ENCODE measurements at regions not wholly inside any gene's neighbourhood (a gene's known extent, or its start where the extent isn't known, plus 50 kb on each side); places are given as distances from the start of the nearest gene placed in this dataset.
"Not testable (repeated sequence)": the region's sequence is repeated elsewhere in the genome, so short reads cannot be mapped to it uniquely, and the experiment has no call there.

DNA sequence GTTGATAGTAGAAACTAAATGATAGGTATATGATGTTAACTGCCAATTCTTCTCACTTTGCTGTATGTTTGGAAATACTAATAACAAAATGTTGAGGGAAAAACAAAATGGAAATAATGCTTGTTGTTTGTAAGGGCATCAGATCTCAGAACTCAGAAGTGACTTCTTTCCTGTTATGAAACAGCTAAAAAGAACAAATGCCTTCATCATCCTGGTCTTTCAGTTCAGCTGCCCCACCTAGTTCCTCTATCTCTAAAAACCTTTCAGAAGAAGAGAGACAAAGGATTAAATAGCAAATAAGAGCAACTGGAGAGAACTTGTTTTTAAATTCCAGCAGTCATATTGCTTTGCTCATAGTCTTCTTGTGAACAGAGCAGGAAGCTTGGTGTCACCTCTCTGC lies 345.3 kb upstream of the NCAM1 start:
- no peak for DNase-seq (ENCODE audit: low read depth in 2 of 2)

DNA sequence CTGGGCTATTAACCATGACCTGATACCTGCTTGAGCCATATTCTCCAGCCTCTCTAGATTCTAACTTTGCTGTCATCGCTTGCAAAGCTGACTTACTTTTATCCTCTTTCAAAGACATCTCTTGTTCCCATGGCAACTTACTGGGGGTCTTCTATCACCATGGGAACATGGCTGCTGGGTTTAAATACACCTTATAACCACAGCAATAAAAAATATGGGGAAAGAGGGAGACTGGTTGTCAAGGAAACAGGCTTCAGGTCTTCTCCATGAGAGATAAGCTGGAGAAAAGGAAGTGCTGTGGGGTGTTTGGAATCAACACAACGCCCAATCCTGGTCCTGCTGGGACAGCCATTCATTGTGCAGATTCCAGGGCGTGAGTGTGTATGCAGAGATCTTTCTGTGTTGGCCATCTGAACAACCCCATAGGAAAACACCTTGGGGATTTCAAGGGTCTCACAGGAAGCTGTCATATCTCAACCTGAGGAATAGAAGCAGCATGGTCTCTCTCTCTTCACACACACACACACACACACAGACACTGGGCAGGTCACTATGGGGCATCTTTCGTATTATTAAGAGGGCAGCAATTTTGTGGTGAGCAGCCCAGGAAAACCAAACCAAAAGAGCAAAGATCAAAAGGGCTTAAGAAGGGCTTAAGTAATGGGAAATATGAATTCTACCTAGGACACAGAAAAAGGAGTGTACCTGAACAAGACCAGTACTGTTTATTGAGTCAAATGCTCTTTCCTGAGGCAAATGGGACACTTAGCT lies 344.7 kb upstream of the NCAM1 start:
- DNase-seq (ENCODE audit: low read depth in 2 of 2): no peak

DNA sequence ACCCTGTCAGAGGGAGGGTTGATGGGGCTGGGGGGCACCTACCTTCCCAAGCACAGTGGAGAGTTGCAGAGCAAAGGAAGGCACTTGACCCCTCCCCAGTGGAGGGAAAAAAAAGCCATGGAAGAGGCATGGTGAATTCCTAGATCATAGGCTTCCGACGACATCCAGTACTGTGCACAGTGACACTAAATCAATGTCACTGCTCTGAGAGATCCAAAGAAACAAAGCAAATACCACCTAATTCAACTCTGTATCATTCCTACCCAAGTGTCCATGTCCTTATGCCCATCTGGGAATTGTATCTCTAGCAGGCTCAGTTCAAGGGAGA lies 344.2 kb upstream of the NCAM1 start:
- no peak for DNase-seq (ENCODE audit: low read depth in 2 of 2)

DNA sequence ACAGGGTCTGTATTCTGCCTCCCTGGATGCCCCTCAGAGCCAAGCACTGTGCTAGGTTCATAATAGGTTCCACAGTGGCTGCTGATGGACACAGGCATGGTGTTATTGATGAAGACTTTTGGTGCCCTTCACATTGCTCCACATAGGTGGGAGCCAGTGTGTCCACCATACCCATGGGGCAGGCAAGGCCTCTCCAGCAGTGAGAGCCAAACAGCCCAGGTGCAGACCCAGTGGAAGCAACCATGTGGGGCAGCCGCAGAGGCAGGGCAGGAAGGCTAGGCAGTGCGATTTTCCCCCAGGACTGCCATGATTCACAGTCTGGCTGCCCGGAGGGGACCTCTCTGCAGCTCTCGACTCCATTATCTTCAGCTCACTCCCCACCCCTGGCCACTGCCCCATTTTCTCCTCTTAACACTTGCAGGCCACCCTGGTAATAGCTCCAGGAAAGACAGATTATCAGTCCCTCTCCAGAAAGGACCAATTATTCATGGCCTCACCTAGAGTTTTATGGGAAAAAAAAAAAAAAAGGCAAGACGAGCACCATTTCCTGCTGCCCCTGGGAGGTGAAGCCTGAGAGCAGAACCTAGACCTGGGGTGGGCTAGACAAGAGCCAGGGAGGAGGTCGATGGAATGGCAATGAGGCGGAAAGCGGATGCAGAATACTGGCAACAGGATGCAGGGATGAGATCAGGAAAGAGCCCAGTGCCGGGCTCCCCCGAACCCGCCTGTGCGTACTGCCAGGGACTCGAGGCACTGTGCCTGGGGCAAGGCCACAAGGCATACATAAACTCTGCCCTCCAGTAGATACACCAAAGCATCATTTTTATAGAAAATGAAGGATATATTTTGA lies 343.0 kb upstream of the NCAM1 start:
- no peak for DNase-seq (ENCODE audit: low read depth in 2 of 2)

DNA sequence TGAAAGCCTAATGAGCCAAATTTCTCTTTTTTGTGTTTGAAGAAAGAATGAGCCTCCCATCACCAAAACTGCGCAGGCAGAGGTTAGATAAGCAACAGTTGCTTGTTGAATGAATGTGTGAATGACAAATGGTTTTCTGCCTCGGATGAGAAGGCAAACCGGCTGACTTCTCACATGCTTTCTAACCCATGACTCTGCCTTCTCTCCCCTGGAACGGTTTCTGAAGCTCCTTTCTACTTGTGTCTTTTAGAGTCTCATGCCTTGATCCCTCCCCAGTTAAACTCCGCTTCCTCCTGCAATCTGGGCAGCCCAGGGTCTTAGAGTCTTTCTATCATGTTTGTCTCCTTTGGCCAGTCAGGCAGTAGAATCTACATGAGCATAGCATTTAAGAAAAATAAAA lies 342.1 kb upstream of the NCAM1 start:
- DNase-seq (ENCODE audit: low read depth in 2 of 2): no peak

DNA sequence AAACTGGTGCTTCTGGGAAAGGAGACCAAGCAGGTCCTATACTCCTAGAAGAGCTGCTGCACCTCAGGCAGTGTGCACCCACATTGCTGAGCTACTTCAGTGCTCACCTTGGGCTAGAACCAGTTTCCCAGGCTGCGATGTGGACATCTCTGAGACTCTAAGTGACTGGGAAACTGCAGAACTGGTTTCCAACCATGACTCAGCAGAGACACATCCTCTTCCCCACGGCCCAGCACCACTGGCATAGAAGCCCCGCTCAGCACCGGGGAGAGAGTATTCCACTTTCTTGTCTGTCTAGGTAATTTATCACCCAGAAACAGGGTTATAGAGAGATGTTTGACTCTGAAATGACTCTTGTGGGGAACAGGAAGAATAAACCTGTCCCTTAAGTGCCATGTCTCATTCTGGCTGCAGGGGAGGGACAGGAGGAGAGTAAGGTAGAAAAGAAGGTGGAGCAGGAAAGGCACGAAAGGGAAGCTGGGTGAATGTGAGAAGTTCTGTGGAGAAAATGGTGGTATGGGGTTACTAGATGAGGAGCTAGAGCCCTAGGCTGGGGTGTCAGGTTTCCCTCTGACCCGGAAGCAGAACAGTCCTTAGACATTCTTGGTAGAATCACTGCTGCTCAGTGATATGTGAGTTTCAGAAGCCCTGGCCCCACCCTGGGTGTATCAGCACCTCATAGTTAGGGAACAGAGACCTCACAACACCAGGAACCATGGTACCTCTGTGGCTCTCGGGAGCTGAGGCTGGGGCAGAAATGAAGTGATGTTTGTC lies 340.4 kb upstream of the NCAM1 start:
- DNase-seq (ENCODE audit: low read depth in 2 of 2): no peak

DNA sequence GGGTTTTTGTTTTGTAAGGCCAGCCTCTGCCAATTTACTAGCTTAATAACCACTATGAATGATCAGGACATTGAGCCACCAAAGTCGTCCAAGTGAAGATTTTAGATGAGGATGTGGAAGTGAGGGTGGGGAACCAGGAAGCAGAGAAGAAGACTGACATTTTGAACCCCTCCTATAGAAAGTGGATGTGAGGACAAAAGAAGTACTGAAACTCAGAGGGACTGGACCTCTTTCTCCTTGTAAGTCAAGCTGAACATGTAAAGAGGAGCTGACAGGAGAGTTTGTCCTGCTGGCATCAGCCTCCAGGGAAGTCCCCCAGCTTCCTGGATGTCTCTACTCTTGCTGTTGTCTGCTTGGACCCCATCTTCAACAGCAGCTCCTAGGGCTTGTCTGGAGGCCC lies 338.2 kb upstream of the NCAM1 start:
- no peak for DNase-seq (ENCODE audit: low read depth in 2 of 2)

DNA sequence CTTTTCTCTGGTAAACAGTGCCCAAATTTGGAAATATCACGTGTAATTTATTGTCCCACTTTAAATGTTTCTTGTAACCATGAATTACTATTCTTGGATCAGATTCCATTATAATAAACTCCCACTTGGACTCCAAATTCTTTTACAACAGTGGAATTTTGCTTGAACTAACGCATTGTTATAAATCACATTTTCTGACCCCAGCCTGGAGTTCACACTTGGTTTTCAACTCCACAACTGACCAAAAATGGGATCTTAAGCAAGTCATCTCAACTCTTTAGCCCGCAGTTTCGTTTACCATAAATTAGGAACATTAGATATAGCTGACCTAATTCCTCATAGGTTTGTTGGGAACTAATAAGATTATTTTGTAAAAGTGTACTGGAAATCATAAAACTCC lies 336.8 kb upstream of the NCAM1 start:
- no peak for DNase-seq (ENCODE audit: low read depth in 2 of 2)

DNA sequence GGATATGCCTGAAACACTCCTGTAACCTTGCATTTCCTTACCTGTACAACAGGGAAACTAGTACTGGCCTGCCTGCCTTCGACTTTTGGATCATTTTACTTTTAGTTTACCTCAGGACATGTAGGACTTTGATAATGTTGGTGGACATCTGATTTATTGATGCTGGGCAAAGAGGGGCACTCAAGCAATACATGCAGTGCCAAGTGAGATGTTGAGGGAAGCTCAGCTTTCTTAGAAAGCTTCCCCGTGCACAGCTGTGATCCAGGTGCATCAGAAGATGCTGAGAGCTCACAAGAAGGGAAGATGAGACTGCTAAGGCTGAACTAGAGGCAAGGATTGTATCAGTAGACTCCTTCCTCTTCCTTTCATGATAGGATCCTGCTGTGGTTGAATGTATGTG lies 336.2 kb upstream of the NCAM1 start:
- DNase-seq (ENCODE audit: low read depth in 2 of 2): not testable (repeated sequence)

DNA sequence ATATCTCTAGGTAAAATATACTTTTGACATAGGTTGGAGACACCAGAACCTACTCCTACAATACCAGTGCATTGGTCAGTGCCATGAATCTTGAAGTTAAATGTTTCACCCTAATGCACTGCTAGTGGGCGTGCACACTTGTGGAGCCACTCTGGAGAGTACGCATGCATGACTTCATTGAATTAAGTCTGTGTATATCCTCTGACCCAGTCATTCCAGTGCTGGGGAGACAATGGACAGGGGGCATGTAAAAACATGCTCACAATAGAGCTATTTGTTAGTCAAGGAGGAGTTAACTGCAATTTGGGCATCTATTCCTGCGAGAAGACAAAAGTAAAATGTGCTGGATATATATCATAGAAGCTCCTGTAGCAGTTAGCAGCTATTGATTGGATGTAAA lies 335.4 kb upstream of the NCAM1 start:
- DNase-seq (ENCODE audit: low read depth in 2 of 2): no peak

DNA sequence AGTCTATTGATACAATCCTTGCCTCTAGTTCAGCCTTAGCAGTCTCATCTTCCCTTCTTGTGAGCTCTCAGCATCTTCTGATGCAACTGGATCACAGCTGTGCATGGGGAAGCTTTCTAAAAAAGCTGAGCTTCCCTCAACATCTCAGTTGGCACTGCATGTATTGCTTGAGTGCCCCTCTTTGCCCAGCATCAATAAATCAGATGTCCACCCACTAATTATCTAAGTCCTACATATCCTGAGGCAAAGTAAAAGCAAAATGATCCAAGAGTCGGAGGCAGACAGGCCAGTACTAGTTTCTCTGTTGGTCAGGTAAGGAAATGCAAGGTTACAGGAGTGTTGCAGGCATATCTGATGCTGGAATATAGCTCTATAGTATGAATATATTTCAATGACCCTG lies 334.5 kb upstream of the NCAM1 start:
- DNase-seq (ENCODE audit: low read depth in 2 of 2): no peak

DNA sequence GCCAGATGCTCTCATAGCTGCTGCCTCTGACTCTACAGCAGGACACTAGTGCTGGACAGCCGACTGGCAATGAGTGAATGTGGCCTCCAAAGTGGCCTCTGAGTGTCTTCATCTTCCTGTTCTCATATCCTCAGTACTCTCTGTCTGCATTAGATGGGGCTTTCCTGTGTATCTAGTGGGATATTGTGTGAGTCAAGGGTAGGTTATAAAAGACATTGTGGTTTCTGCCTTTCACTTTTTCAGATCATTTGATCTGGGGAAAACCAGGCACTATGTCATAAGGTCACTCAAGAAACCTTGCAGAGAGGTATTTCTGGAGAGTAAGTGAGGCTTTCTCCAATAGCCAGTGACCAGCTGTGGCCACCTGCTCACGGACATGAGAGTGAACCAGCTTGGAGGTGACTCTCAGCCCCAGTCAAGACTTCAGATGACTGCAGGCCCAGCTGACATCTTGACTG lies 333.6 kb upstream of the NCAM1 start:
- no peak for DNase-seq (ENCODE audit: low read depth in 2 of 2)

DNA sequence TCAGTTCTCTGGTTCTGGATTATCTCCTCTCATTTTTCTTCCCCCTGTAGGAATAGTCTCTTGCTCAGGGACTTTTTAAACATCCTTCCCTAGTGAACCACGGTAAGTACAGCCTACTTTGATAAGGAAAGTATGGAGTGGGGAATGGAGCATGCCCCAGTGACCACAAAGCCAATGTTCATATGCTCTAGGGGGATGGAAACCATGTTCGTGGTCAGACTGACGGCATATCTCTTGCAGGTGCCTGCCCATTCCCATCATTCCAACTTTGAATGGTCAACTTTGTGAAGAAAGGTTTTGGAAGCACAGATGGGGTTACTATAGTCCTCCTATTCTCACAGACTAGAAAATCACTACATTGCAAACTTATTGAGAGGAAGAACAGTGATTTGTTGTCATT lies 332.5 kb upstream of the NCAM1 start:
- DNase-seq (ENCODE audit: low read depth in 2 of 2): no peak

DNA sequence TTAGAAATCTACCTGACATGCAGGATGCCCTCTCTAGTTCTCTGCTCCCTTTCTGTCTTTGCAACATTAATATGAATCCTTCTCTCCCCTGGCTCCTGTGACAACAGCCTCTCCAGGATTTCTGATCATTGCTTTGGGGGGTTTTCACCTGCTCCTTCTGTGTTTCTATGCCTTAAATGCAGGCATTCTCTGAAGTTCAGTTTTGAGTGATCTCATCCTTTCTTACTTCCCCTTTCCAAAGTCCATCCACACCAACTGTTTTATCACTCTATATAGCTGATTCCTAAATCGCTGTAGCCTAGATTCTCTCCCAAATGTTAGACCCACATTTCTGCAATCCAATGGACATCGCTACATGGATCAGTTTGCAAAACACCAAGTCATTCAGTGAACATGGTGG lies 330.7 kb upstream of the NCAM1 start:
- DNase-seq (ENCODE audit: low read depth in 2 of 2): no peak

DNA sequence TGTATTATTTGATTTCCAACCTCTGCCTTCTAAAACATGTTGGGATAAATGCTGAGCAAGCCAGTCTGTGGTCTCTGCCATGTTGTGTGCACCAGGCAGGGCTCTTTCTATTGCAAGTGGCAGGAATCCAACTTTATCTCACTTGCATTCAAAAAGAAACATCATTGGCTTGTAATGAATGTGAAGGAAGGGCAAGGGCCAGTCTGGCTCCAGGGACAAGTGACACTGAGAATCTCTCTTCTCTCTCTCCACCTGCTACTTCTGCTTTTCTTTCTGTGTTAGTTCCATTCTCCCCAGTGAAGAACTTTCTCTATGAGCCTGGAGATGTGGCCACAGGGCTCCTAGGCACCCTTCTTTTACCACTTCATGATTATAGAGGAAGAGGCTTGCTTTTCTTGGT lies 329.9 kb upstream of the NCAM1 start:
- DNase-seq (ENCODE audit: low read depth in 2 of 2): no peak

DNA sequence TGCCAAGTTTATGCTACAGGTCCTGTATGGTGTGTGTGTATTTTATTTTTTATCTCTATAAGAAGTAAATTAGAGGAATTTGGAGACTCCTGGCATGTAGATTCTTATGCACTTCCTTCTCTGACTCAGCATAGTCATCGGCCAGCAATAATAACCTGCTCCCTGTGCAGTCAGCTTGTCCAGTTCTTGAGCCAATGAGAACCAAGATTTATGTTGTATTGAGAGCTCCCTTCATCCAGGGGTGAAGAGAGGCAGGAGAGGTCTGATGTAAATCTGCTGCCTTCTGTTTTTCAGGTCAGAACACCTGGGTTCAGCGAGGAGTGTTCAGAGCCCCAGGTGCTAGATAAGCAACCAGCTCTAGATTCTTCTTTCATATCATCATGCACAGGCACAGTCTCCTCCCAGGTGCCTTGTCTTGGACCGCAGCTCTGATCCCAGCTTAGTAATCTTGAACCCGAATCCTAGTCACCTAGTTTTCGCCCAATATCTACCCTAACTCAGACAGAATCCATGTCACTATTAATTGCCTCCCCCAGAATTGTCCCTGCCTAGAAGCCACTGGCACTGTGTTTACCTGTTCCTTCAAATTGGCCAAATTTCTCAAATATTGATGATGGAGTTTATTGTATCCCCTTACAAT lies 328.2 kb upstream of the NCAM1 start:
- DNase-seq (ENCODE audit: low read depth in 2 of 2): no peak

DNA sequence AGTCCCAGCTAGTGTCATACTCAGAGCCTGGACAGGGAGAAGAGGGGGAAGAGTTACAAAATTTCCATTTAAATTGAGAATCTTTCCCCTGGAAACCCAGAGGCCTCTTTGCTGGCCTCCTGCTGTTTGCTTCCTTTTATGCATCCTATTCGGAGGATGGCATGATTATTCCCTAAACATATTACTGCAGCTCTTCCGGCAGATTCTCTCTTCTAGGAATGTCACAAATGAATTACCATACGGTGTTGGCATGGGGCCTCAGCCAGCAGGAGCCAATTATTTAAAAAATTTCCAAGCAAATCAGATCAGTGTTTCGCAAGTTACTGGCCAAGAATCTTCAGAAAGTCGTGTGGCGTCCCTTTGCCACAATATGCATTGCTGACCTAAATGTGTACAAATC lies 326.7 kb upstream of the NCAM1 start:
- DNase-seq (ENCODE audit: low read depth in 2 of 2): no peak

DNA sequence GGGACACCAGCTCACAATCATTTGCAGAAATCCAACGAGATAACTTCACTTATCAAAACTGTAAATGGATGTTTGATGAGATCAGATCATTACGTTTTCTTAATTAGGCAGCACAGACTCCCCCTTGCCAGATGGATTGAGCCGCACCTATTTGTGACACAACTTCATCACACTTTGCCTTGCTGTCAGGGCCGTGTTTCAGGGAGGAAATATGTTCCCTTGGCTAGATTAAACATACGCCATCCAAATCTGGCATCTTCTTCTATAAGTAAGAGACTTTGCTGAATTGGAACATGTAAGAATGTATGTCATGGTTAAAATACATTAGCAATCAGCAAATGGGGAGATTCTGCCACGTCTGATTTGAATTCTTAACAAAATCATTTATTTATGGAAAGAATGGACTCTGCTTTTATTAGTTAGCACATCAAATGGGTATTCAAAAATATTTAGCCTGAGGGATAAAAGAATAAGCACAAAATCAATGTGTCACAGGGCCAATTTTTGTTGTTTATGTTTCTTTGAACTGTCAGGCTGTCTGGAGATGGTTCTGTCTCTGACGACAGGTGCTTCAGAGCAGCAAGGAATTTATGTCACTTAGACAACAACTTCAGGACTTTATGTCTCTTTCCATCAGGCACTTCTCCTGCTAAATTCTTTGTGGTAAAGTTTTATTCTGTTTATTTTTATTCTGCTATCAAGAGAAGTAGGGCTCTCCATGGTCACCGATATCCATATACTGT lies 326.1 kb upstream of the NCAM1 start:
- DNase-seq (ENCODE audit: low read depth in 2 of 2): no peak

DNA sequence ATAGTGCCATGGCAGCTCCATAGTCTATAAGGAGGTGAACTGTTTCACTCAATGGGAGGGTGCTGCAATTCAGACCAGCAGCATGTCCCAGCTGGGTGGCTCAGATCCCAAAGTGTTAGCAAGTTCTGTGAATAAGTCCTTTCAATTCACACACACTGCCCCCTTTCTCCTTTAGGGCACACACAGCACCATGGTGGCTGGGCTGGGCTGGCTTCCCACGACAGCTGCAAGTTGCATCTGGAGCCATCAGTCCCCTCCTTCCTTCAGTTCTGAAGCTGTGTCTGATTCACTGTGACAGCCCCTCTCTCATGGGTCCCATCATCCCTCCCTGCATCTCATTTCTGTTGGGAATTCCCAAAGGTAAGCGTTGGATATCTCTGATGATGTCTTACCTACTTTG lies 324.1 kb upstream of the NCAM1 start:
- no peak for DNase-seq (ENCODE audit: low read depth in 2 of 2)

DNA sequence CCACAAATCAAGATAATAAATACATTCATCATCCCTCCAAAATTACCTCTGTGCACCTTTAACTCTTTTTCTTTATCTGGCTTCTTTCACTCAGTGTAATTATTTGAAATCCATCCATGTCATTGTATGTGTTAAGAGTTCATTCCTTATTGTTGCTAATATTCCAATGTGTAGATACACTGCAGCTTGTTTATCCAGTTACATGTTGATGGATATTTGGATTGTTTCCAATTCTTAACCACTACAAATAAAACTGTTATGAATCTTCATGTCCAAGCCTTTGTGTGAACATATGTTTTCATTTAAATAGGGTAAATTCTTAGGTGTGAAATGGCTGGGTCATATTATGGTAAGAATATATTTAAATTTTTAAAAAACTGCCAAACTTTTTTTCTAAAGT lies 323.3 kb upstream of the NCAM1 start:
- no peak for DNase-seq (ENCODE audit: low read depth in 2 of 2)

DNA sequence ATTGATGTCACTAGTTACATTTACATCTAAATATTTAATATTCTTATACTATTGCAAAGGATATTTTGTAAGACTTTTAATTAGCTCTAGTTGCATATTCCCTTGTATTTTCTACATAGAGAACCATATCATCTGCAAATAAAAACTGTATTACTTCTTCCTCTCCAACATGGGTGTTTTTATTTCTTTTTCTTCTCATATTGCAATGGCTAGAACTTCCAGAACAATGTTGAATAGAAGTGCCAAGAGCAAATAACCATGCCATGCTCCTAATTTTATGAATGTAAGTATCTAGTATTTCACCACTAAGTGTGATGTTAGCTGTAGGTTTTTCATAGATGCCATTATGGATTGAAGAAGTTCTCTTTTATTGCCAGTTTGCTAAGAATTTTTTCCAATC lies 321.8 kb upstream of the NCAM1 start:
- no peak for DNase-seq (ENCODE audit: low read depth in 2 of 2)
